ENCODE measurements at regions not wholly inside any gene's neighbourhood (a gene's known extent, or its start where the extent isn't known, plus 50 kb on each side); places are given as distances from the start of the nearest gene placed in this dataset.

DNA sequence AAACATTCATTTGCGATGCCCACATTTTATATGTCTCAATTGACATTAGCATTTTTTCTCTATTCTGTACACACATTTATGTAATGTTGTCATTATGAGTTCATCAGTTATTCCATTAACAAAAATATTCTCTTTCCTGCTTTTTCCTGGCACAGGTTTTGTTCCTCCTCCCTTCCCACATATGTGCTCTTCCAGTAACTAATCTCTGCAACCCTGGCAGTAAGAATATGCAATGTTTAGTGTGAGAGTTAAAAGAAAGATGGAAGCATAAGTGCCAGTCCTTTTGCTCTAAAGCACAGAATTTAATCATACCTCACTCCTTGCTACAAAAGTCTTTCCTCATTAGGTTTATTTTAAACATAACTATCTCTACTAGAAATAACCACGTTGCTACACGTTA lies 155.8 kb upstream of the ERBB4 start:
- Histone ChIP-seq H3K9me3 (no peaks in the 10 kb centered on the region), H3K4me1 (no peaks in the 10 kb centered on the region), H3K36me3 (no peaks in the 10 kb centered on the region), H3K4me3 (no peak overlapping the region), H3K27me3 (no peaks in the 10 kb centered on the region), H3K27ac (no peak overlapping the region)
- no peak for DNase-seq
- intact Hi-C loops (cut with DNase I) = no loop called here
- TF ChIP-seq, protein P1, sequence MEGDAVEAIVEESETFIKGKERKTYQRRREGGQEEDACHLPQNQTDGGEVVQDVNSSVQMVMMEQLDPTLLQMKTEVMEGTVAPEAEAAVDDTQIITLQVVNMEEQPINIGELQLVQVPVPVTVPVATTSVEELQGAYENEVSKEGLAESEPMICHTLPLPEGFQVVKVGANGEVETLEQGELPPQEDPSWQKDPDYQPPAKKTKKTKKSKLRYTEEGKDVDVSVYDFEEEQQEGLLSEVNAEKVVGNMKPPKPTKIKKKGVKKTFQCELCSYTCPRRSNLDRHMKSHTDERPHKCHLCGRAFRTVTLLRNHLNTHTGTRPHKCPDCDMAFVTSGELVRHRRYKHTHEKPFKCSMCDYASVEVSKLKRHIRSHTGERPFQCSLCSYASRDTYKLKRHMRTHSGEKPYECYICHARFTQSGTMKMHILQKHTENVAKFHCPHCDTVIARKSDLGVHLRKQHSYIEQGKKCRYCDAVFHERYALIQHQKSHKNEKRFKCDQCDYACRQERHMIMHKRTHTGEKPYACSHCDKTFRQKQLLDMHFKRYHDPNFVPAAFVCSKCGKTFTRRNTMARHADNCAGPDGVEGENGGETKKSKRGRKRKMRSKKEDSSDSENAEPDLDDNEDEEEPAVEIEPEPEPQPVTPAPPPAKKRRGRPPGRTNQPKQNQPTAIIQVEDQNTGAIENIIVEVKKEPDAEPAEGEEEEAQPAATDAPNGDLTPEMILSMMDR (IDR thresholded peaks at IDR 0.05) = no peak
- no peak for ATAC-seq

DNA sequence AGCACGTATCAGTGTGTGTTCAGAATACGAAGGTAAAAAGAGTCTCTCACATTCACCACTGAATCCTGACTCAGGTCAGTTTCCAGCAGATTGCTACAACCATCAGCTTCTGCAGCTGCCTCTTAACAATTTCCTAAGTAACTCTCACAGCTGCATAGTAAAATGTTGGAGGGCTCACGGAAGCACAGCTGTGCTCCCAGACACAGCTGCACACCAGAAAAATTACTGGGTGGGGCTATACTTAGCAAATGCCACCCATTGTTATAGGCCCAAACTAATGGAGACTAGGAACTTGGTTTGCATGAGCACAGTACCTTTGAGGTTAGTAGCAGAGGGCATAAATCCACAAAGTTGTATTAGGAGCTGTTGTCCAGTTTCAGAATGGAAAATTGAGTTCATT lies 153.9 kb upstream of the ERBB4 start:
- no peaks in the 10 kb centered on the region for H3K4me1 ChIP-seq
- no peak overlapping the region for H3K27ac ChIP-seq
- no peak overlapping the region for H3K4me3 ChIP-seq
- no peaks in the 10 kb centered on the region for H3K9me3 ChIP-seq
- ATAC-seq (no peak), DNase-seq (peak in 1 of 4 donors; percentile 6)
- TF ChIP-seq, protein P1 (IDR thresholded peaks at IDR 0.05) = no peak
- intact Hi-C loops (cut with DNase I) = no loop called here
- H3K36me3 ChIP-seq = no peaks in the 10 kb centered on the region
- no peaks in the 10 kb centered on the region for H3K27me3 ChIP-seq

DNA sequence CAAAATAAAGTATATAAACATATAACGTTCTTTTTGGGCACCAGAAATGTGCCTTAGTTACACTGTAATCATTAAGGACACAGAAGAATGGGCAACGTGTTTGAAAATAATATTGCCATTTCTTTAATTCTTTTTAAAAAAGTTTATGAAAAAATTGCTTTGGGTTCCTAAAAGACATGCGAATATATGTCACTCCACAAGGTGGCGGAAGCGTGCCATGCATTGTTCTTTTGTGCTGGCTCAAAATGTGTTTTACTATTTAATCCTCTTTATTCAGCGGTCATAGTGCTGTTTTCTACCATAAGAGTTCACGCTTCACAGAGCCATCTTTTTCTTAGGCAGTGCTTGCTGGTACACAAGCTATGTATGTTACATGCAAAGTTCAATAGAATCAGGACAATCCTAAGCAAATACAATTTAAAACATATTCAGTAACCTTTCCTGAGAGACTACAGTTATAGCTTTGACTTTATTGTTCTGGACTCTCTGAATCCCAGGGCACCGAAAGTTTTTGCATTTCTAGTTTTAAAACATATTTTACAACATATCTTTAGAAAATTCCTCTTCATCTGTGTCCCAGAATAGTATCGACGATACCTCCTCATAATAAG lies 147.8 kb upstream of the ERBB4 start:
- Histone ChIP-seq H3K27ac (no peak overlapping the region), H3K4me3 (no peak overlapping the region), H3K36me3 (no peaks in the 10 kb centered on the region), H3K27me3 (no peaks in the 10 kb centered on the region), H3K4me1 (no peaks in the 10 kb centered on the region), H3K9me3 (no peaks in the 10 kb centered on the region)
- TF ChIP-seq, protein P1 (IDR thresholded peaks at IDR 0.05) = peak; percentile 62 to 81
- peak in 3 of 4 donors; percentile 35 to 69 (median 40) for DNase-seq
- intact Hi-C loops (cut with DNase I) = no loop called here
- peak; percentile 81 for ATAC-seq

DNA sequence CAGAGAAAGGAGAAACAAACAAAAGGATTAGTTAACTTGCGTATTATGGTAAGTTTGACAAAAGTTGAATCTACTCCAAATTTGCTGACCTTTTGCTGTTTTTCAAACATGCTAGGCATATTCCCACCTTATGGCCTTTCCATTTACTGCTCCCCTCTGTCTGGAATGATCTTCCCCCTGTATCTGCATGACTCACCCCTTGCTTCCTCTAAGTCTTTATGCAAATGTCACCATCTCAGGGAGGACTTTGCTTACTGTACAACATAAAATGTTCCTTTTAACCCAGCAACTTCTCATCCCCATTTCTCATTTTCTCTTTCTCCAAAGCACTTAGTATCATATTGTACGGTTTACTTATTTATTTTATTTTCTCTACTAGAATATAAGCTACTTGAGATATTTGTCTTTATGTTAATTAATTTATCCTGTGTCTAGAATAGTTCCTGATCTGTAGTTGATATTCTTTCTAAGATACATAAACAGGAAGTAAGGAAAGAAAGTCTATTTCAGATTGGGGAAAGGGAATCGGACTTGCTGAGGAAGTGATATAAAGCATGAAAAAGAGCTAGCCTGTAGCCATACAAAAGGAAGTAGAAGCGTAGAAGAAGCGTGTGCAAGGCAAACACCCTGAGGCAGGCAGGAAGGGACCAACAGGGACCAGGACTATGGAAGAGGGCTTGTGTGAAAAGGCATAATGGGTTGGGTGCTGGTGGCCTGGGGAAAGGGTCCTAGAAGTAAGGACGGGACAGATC lies 144.9 kb upstream of the ERBB4 start:
- H3K27me3 ChIP-seq = no peaks in the 10 kb centered on the region
- intact Hi-C loops (cut with DNase I) = no loop called here
- no peak for DNase-seq
- TF ChIP-seq, protein P1 (IDR thresholded peaks at IDR 0.05) = no peak
- H3K9me3 ChIP-seq = no peaks in the 10 kb centered on the region
- no peaks in the 10 kb centered on the region for H3K36me3 ChIP-seq
- H3K4me3 ChIP-seq = no peak overlapping the region
- no peak overlapping the region for H3K27ac ChIP-seq
- H3K4me1 ChIP-seq = no peaks in the 10 kb centered on the region
- ATAC-seq = no peak

DNA sequence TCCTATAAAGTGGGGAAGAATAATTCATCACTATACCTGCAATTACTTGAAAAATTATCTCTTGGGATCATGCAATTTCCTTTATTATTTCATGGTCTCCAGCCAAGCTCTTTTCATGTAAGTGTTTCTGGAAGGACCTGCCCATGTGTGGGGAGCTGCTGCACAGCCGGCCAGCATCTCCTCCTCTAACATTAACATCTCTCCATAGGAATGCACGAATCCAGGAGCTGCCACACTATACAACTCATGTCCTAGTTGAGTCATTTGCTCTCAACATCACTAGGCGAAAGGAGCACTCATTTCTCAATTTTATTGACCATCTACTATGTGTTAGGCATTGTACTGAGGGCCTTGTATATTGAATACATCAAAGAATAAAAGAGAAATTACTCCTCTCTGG lies 144.3 kb upstream of the ERBB4 start:
- no peaks in the 10 kb centered on the region for H3K4me1 ChIP-seq
- H3K36me3 ChIP-seq = no peaks in the 10 kb centered on the region
- no peak overlapping the region for H3K4me3 ChIP-seq
- H3K27me3 ChIP-seq = no peaks in the 10 kb centered on the region
- H3K9me3 ChIP-seq = no peaks in the 10 kb centered on the region
- TF ChIP-seq, protein P1 (IDR thresholded peaks at IDR 0.05) = no peak
- DNase-seq (no peak), ATAC-seq (no peak)
- intact Hi-C loops (cut with DNase I) = no loop called here
- no peak overlapping the region for H3K27ac ChIP-seq
